Duodenal mucosa (tissue), 2 donors: ENCODE measurements at regions not wholly inside any gene's neighbourhood (a gene's known extent, or its start where the extent isn't known, plus 50 kb on each side); places are given as distances from the start of the nearest gene placed in this dataset.

Experiments
- H3K27ac ChIP-seq: one replicate; pipeline ENCODE4 v1.7.0; 2013; ENCODE audit warnings: low read depth, low read length
- H3K27me3 ChIP-seq, 2 donors: one replicate each; pipeline ENCODE4 v1.7.0; 2013; ENCODE audit warnings: low read length in 2 of 2, control low read depth in 1 of 2; ENCODE audit not compliant: insufficient read depth in 2 of 2, control insufficient read depth in 1 of 2
- H3K36me3 ChIP-seq, 2 donors: one replicate each; pipeline ENCODE4 v1.7.0; 2013; ENCODE audit warnings: low read length in 2 of 2, control low read depth in 1 of 2; ENCODE audit not compliant: insufficient read depth in 2 of 2, control insufficient read depth in 1 of 2
- H3K4me1 ChIP-seq, 2 donors: one replicate each; pipeline ENCODE4 v1.7.0; 2013; ENCODE audit warnings: low read length in 2 of 2, control low read depth in 1 of 2; ENCODE audit not compliant: insufficient read depth in 2 of 2, control insufficient read depth in 1 of 2
- H3K4me3 ChIP-seq, 2 donors: one replicate each; pipeline ENCODE4 v1.7.0; 2013; ENCODE audit warnings: low read length in 2 of 2, low read depth in 1 of 2
- H3K9ac ChIP-seq, 2 donors: one replicate each; pipeline ENCODE4 v1.7.0; 2013; ENCODE audit warnings: low read length in 2 of 2, low read depth in 1 of 2
- H3K9me3 ChIP-seq, 2 donors: one replicate each; pipeline ENCODE4 v1.7.0; 2013; ENCODE audit warnings: low read length in 2 of 2, control low read depth in 1 of 2; ENCODE audit not compliant: control insufficient read depth in 1 of 2

- H3K9me3 ChIP-seq = no peaks in the 10 kb centered on the region
- no peaks in the 10 kb centered on the region for H3K36me3 ChIP-seq
- H3K4me3 ChIP-seq = no peak overlapping the region
- H3K4me1 ChIP-seq = no peaks in the 10 kb centered on the region
- H3K27me3 ChIP-seq = no peaks in the 10 kb centered on the region
- H3K9ac ChIP-seq = no peak overlapping the region
- no peak overlapping the region for H3K27ac ChIP-seq
Measured at GRCh38 chr7:79909176-79909575, 225.5 kb upstream of the GNAI1 start.

DNA sequence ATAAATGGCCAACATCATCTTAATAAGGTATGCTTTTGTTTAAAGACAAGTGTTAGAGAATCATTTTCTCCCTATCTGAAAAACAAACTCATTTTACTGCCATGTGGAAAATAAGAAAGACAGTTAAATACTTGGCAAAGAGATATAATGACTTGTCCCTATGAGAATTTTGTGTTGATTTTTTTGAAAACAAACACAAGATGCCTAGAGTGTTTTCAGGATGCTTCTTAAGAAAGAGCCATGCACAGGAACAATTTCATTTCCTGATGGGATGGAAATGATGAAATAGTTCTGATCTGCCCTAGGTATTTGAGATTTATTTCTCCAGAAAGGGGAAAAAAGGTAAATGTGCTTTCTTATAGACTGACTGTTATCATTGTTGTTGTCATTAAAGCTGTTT is 237.5 kb upstream of the GNAI1 start:
- H3K36me3 ChIP-seq = no peaks in the 10 kb centered on the region
- no peak overlapping the region for H3K9ac ChIP-seq
- no peaks in the 10 kb centered on the region for H3K4me1 ChIP-seq
- no peak overlapping the region for H3K27ac ChIP-seq
- no peaks in the 10 kb centered on the region for H3K27me3 ChIP-seq
- H3K9me3 ChIP-seq = no peaks in the 10 kb centered on the region
- H3K4me3 ChIP-seq = no peak overlapping the region

- Histone ChIP-seq H3K4me3 (no peak overlapping the region), H3K27me3 (no peaks in the 10 kb centered on the region), H3K27ac (no peak overlapping the region), H3K4me1 (no peaks in the 10 kb centered on the region), H3K9me3 (no peaks in the 10 kb centered on the region), H3K9ac (no peak overlapping the region), H3K36me3 (no peaks in the 10 kb centered on the region)
Measured at GRCh38 chr7:79893991-79894390, 240.6 kb upstream of the GNAI1 start.

DNA sequence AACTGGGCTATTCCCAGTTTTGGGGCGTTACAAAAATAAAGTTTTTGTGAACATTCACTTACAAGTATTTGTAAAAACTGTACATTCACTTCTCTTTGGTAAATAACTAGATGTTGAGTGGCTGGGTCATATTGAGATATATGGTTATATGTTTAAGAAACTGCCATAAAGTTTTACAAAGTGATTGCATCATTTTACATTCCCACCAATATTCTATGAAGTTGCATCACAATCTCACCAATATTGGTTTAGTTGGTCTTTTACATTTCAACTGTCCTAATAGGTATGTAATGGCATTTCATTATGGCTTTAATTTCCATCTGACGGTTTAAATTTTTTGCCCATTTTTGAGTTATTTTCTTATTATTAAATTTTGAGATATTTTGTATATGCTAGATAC is 251.7 kb upstream of the GNAI1 start:
- no peaks in the 10 kb centered on the region for H3K27me3 ChIP-seq
- no peaks in the 10 kb centered on the region for H3K9me3 ChIP-seq
- no peaks in the 10 kb centered on the region for H3K4me1 ChIP-seq
- H3K4me3 ChIP-seq = no peak overlapping the region
- no peaks in the 10 kb centered on the region for H3K36me3 ChIP-seq
- no peak overlapping the region for H3K9ac ChIP-seq
- no peak overlapping the region for H3K27ac ChIP-seq

- Histone ChIP-seq H3K36me3 (no peaks in the 10 kb centered on the region), H3K9me3 (no peaks in the 10 kb centered on the region), H3K27ac (no peak overlapping the region)
Measured at GRCh38 chr7:79880312-79880711, 254.3 kb upstream of the GNAI1 start.

GRCh38 chr7:79877874-79878465 is 256.7 kb upstream of the GNAI1 start:
- Histone ChIP-seq H3K9me3 (no peaks in the 10 kb centered on the region), H3K36me3 (no peaks in the 10 kb centered on the region), H3K27me3 (no peaks in the 10 kb centered on the region), H3K4me3 (no peak overlapping the region), H3K27ac (no peak overlapping the region), H3K9ac (no peak overlapping the region), H3K4me1 (no peaks in the 10 kb centered on the region)

More at GRCh38 chr7:79880312-79880711, 254.3 kb upstream of the GNAI1 start:
- Histone ChIP-seq H3K27me3 (no peaks in the 10 kb centered on the region), H3K9ac (no peak overlapping the region), H3K4me1 (no peaks in the 10 kb centered on the region), H3K4me3 (no peak overlapping the region)

- Histone ChIP-seq H3K36me3 (no peaks in the 10 kb centered on the region), H3K4me3 (no peak overlapping the region), H3K9ac (no peak overlapping the region), H3K4me1 (no peaks in the 10 kb centered on the region), H3K27ac (no peak overlapping the region), H3K9me3 (no peaks in the 10 kb centered on the region), H3K27me3 (no peaks in the 10 kb centered on the region)
Measured at GRCh38 chr7:79876848-79877252, 257.8 kb upstream of the GNAI1 start.

DNA sequence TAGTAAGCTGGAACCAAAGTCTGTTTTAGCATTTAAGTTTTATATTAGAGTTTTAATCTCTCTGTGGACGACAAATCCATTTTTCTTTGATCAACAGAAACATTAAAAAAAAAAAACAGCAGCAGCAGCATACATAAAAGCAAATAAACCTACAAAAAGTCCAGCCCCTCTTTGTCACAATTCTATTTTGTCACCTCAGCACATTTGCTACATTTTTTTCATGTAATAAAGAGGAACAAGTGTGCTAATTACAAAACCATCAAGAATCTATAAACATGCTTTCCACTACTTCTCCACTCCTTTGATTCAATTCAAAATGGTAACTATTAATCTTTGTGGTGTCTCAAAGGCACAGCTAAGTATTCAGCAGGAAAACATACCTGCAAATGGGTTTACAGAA is 259.8 kb upstream of the GNAI1 start:
- no peak overlapping the region for H3K27ac ChIP-seq
- no peaks in the 10 kb centered on the region for H3K27me3 ChIP-seq
- H3K9ac ChIP-seq = no peak overlapping the region
- no peaks in the 10 kb centered on the region for H3K9me3 ChIP-seq
- no peak overlapping the region for H3K4me3 ChIP-seq
- H3K4me1 ChIP-seq = no peaks in the 10 kb centered on the region
- H3K36me3 ChIP-seq = no peaks in the 10 kb centered on the region

GRCh38 chr7:79872176-79872575 is 262.5 kb upstream of the GNAI1 start:
- Histone ChIP-seq H3K27me3 (no peaks in the 10 kb centered on the region), H3K36me3 (no peaks in the 10 kb centered on the region), H3K4me1 (no peaks in the 10 kb centered on the region), H3K4me3 (no peak overlapping the region), H3K27ac (no peak overlapping the region), H3K9ac (no peak overlapping the region), H3K9me3 (no peaks in the 10 kb centered on the region)

GRCh38 chr7:79868010-79868409 is 266.6 kb upstream of the GNAI1 start:
- H3K27ac ChIP-seq = no peak overlapping the region
- no peak overlapping the region for H3K4me3 ChIP-seq
- H3K4me1 ChIP-seq = no peaks in the 10 kb centered on the region
- no peaks in the 10 kb centered on the region for H3K9me3 ChIP-seq
- no peaks in the 10 kb centered on the region for H3K36me3 ChIP-seq
- no peaks in the 10 kb centered on the region for H3K27me3 ChIP-seq
- no peak overlapping the region for H3K9ac ChIP-seq
